22Rv1 (cell line): ENCODE measurements at regions not wholly inside any gene's neighbourhood (a gene's known extent, or its start where the extent isn't known, plus 50 kb on each side); places are given as distances from the start of the nearest gene placed in this dataset.

Experiments used
- H3K27ac ChIP-seq: fragments of 450-650 bp; 2 replicates; pipeline ENCODE4 v1.5.1; 2017
- CTCF ChIP-seq: fragments of 450-650 bp; IDR thresholded peaks from 2 replicates; pipeline ENCODE4 v1.5.1; 2017; ENCODE audit warnings: mild to moderate bottlenecking
- ZFX ChIP-seq: fragments of 450-650 bp; IDR thresholded peaks from 2 replicates; pipeline ENCODE4 v1.6.1; 2017; ENCODE audit warnings: antibody characterized with exemption, borderline replicate concordance

DNA sequence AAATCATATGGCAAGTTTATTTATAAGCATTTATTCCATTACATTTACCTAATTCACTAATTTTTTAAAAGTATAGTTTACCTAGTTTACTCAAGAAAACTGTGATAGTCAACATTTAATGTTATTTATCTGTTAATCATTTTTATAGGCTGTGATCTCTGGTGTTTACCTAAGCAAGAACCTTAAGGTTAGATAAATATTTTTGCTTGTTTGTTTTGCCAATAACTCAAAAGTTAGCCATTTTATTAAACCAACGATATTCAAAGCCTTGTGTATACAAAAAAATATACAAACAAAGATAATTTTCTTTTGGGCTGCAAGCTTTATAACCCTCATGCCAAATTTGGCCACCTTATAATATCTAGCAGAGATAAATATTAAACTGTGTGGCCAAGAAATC lies 157.3 kb downstream of the SLCO1B3 start:
- TF ChIP-seq CTCF (no peak), ZFX (no peak)
- no peak overlapping the region for H3K27ac ChIP-seq

DNA sequence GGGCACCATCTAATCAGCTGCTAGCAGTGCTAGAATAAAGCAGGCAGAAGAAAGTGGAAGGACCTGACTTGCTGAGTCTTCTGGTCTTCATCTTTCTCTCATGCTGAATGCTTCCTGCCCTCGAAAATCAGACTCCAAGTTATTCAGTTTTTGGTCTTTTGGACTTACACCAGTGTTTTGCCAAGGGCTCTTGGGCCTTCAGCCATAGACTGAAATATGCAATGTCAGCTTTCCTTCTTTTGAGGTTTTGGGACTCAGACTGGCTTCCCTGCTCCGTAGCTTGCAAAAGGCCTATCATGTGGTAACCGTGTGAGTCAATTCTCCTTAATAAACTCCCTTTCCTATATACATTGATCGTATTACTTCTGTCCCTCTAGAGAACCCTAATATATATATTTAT lies 159.3 kb downstream of the SLCO1B3 start:
- H3K27ac ChIP-seq, result no peak overlapping the region
- no peak for TF ChIP-seq ZFX
- TF ChIP-seq CTCF, result no peak

DNA sequence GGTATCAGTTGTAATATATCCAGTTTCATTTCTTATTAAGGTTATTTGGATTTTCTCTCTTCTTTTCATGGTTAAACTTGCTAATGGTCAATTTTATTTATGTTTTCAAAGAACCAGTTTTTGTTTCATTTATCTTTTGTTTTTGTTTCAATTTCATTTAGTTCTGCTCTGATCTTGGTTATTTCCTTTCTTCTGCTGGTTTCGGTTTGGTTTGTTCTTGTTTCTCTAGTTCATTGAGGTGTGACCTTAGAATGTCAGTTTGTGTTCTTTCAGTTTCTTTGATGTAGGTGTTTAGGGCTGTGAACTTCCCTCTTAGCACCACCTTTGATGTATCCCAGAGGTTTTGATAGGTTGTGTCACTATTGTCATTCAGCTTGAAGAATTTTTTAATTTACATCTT lies 145.6 kb upstream of the SLCO1B1 start:
- H3K27ac ChIP-seq, result no peak overlapping the region
- TF ChIP-seq ZFX, result no peak
- no peak for TF ChIP-seq CTCF

DNA sequence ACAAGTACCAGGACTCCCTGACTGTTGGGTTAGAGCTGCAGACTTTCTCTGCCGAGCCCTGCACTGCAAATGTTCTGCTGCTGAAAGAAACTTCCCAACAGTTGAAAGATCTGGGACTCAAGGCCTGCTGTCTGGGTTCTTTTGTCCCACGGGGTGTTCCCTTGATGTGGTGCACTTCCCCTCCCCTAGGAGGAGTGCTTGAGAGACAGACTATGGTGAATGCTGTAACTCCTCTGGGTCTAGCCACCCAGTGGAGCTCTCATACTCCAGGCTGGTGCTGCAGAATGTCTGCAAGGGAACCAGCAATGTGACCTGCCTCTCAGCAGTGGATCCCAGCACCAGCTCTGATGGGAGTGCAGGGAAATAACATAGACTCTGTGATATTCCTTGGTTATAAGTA lies 129.2 kb upstream of the SLCO1B1 start:
- no peak for TF ChIP-seq ZFX
- TF ChIP-seq CTCF, result no peak; the same call in 1 of the 2 replicates
- no peak overlapping the region for H3K27ac ChIP-seq

DNA sequence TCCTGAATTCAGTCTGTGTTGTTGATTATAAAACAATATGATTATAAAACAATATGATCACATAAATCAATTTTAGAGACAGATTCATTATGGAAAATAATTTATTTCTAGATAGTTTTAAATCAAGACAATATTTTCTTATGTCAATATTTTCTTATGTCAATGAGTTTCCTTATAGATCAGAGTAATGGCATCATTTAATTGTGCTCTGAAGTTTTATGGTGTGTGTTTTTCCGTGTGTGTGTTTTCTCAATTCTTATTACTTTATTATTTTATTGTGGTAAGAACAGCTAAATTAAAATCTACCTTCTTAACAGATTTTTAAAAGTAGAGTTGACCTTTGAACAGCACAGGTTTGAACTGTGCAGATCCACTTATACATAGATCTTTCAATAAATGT lies 105.3 kb upstream of the SLCO1B1 start:
- no peak overlapping the region for H3K27ac ChIP-seq
- TF ChIP-seq CTCF, result no peak
- TF ChIP-seq ZFX, result no peak

GRCh38 chr12:21026302-21026701 lies 104.7 kb upstream of the SLCO1B1 start:
- H3K27ac ChIP-seq, result no peak overlapping the region
- TF ChIP-seq ZFX, result no peak
- TF ChIP-seq CTCF, result no peak

DNA sequence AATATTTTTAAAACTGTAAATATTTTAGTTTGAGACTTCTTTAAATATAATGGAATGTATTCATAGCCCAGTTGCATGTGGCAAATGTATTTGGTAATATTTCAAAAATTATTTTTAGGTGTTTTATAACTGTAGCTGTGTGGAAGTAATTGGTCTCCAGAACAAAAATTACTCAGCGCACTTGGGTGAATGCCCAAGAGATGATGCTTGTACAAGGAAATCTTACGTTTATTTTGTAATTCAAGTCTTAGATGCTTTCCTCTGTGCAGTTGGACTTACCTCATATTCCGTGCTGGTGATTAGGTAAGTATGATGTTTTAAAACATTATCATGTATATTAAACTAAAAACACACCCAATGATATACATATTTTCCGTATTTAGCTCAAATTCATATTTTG lies 76.7 kb upstream of the SLCO1B1 start:
- TF ChIP-seq CTCF (no peak), ZFX (no peak)
- no peak overlapping the region for H3K27ac ChIP-seq
